Duodenal mucosa (tissue), 2 donors: ENCODE measurements at regions not wholly inside any gene's neighbourhood (a gene's known extent, or its start where the extent isn't known, plus 50 kb on each side); places are given as distances from the start of the nearest gene placed in this dataset.

ENCODE experiments used
- H3K27ac ChIP-seq: one replicate; pipeline ENCODE4 v1.7.0; 2013; ENCODE audit warnings: low read depth, low read length
- H3K27me3 ChIP-seq, 2 donors: one replicate each; pipeline ENCODE4 v1.7.0; 2013; ENCODE audit warnings: low read length in 2 of 2, control low read depth in 1 of 2; ENCODE audit not compliant: insufficient read depth in 2 of 2, control insufficient read depth in 1 of 2
- H3K36me3 ChIP-seq, 2 donors: one replicate each; pipeline ENCODE4 v1.7.0; 2013; ENCODE audit warnings: low read length in 2 of 2, control low read depth in 1 of 2; ENCODE audit not compliant: insufficient read depth in 2 of 2, control insufficient read depth in 1 of 2
- H3K4me1 ChIP-seq, 2 donors: one replicate each; pipeline ENCODE4 v1.7.0; 2013; ENCODE audit warnings: low read length in 2 of 2, control low read depth in 1 of 2; ENCODE audit not compliant: insufficient read depth in 2 of 2, control insufficient read depth in 1 of 2
- H3K4me3 ChIP-seq, 2 donors: one replicate each; pipeline ENCODE4 v1.7.0; 2013; ENCODE audit warnings: low read length in 2 of 2, low read depth in 1 of 2
- H3K9ac ChIP-seq, 2 donors: one replicate each; pipeline ENCODE4 v1.7.0; 2013; ENCODE audit warnings: low read length in 2 of 2, low read depth in 1 of 2
- H3K9me3 ChIP-seq, 2 donors: one replicate each; pipeline ENCODE4 v1.7.0; 2013; ENCODE audit warnings: low read length in 2 of 2, control low read depth in 1 of 2; ENCODE audit not compliant: control insufficient read depth in 1 of 2

GRCh38 chr9:119803679-119804078, 434.4 kb upstream of the BRINP1 start:
- H3K27me3 ChIP-seq, result no peaks in the 10 kb centered on the region
- no peaks in the 10 kb centered on the region for H3K36me3 ChIP-seq
- H3K4me1 ChIP-seq, result no peaks in the 10 kb centered on the region
- no peak overlapping the region for H3K27ac ChIP-seq
- no peaks in the 10 kb centered on the region for H3K9me3 ChIP-seq
- H3K4me3 ChIP-seq, result no peak overlapping the region
- H3K9ac ChIP-seq, result no peak overlapping the region

GRCh38 chr9:119802621-119803020, 433.4 kb upstream of the BRINP1 start:
- no peak overlapping the region for H3K4me3 ChIP-seq
- H3K9me3 ChIP-seq, result no peaks in the 10 kb centered on the region
- H3K4me1 ChIP-seq, result no peaks in the 10 kb centered on the region
- H3K36me3 ChIP-seq, result no peaks in the 10 kb centered on the region
- no peak overlapping the region for H3K27ac ChIP-seq
- H3K9ac ChIP-seq, result no peak overlapping the region
- H3K27me3 ChIP-seq, result no peaks in the 10 kb centered on the region

GRCh38 chr9:119802133-119802532, 432.9 kb upstream of the BRINP1 start:
- no peaks in the 10 kb centered on the region for H3K9me3 ChIP-seq
- H3K4me3 ChIP-seq, result no peak overlapping the region
- H3K9ac ChIP-seq, result no peak overlapping the region
- no peaks in the 10 kb centered on the region for H3K27me3 ChIP-seq
- no peaks in the 10 kb centered on the region for H3K36me3 ChIP-seq
- no peaks in the 10 kb centered on the region for H3K4me1 ChIP-seq
- H3K27ac ChIP-seq, result no peak overlapping the region

GRCh38 chr9:119801311-119801710, 432.1 kb upstream of the BRINP1 start:
- Histone ChIP-seq H3K4me1 (no peaks in the 10 kb centered on the region), H3K4me3 (no peak overlapping the region), H3K9ac (no peak overlapping the region), H3K9me3 (no peaks in the 10 kb centered on the region), H3K36me3 (no peaks in the 10 kb centered on the region), H3K27me3 (no peaks in the 10 kb centered on the region), H3K27ac (no peak overlapping the region)

- Histone ChIP-seq H3K4me1 (no peaks in the 10 kb centered on the region), H3K9me3 (no peaks in the 10 kb centered on the region), H3K36me3 (no peaks in the 10 kb centered on the region), H3K27ac (no peak overlapping the region), H3K9ac (no peak overlapping the region), H3K27me3 (no peaks in the 10 kb centered on the region), H3K4me3 (no peak overlapping the region)
Measured at GRCh38 chr9:119795395-119795794, 426.2 kb upstream of the BRINP1 start.

- H3K27ac ChIP-seq, result no peak overlapping the region
- H3K9me3 ChIP-seq, result no peaks in the 10 kb centered on the region
- H3K4me3 ChIP-seq, result no peak overlapping the region
- no peaks in the 10 kb centered on the region for H3K36me3 ChIP-seq
- H3K4me1 ChIP-seq, result no peaks in the 10 kb centered on the region
- no peak overlapping the region for H3K9ac ChIP-seq
- no peaks in the 10 kb centered on the region for H3K27me3 ChIP-seq
Measured at GRCh38 chr9:119794836-119795235, 425.6 kb upstream of the BRINP1 start.

GRCh38 chr9:119793218-119793617, 424.0 kb upstream of the BRINP1 start:
- Histone ChIP-seq H3K27me3 (no peaks in the 10 kb centered on the region), H3K9ac (no peak overlapping the region), H3K27ac (no peak overlapping the region), H3K4me1 (no peaks in the 10 kb centered on the region), H3K9me3 (no peaks in the 10 kb centered on the region), H3K4me3 (no peak overlapping the region), H3K36me3 (no peaks in the 10 kb centered on the region)

- H3K36me3 ChIP-seq, result no peaks in the 10 kb centered on the region
- no peaks in the 10 kb centered on the region for H3K9me3 ChIP-seq
- no peaks in the 10 kb centered on the region for H3K4me1 ChIP-seq
- H3K9ac ChIP-seq, result no peak overlapping the region
- H3K27ac ChIP-seq, result no peak overlapping the region
- no peak overlapping the region for H3K4me3 ChIP-seq
- H3K27me3 ChIP-seq, result no peaks in the 10 kb centered on the region
Measured at GRCh38 chr9:119792242-119792641, 423.0 kb upstream of the BRINP1 start.

GRCh38 chr9:119789987-119790386, 420.8 kb upstream of the BRINP1 start:
- Histone ChIP-seq H3K27ac (no peak overlapping the region), H3K27me3 (no peaks in the 10 kb centered on the region), H3K36me3 (no peaks in the 10 kb centered on the region), H3K4me3 (no peak overlapping the region), H3K9ac (no peak overlapping the region), H3K9me3 (no peaks in the 10 kb centered on the region), H3K4me1 (no peaks in the 10 kb centered on the region)

GRCh38 chr9:119788921-119789320, 419.7 kb upstream of the BRINP1 start:
- H3K9me3 ChIP-seq, result no peaks in the 10 kb centered on the region
- H3K27me3 ChIP-seq, result no peaks in the 10 kb centered on the region
- H3K4me1 ChIP-seq, result no peaks in the 10 kb centered on the region
- H3K27ac ChIP-seq, result no peak overlapping the region
- no peak overlapping the region for H3K4me3 ChIP-seq
- H3K9ac ChIP-seq, result no peak overlapping the region
- H3K36me3 ChIP-seq, result no peaks in the 10 kb centered on the region

GRCh38 chr9:119781886-119782285, 412.7 kb upstream of the BRINP1 start:
- Histone ChIP-seq H3K4me1 (no peaks in the 10 kb centered on the region), H3K4me3 (no peak overlapping the region), H3K27ac (no peak overlapping the region), H3K36me3 (no peaks in the 10 kb centered on the region), H3K27me3 (no peaks in the 10 kb centered on the region), H3K9me3 (no peaks in the 10 kb centered on the region), H3K9ac (no peak overlapping the region)
